Mesodermal cell (in vitro differentiated cells): ENCODE measurements at regions not wholly inside any gene's neighbourhood (a gene's known extent, or its start where the extent isn't known, plus 50 kb on each side); places are given as distances from the start of the nearest gene placed in this dataset.

Experiments used
- H3K27ac ChIP-seq: 2 replicates; pipeline ENCODE4 v1.7.0; 2013; ENCODE audit warnings: mild to moderate bottlenecking, low read depth, low read length, moderate library complexity; ENCODE audit not compliant: severe bottlenecking
- H3K36me3 ChIP-seq: 2 replicates; pipeline ENCODE4 v1.7.1; 2013; ENCODE audit warnings: mild to moderate bottlenecking, low read length, moderate library complexity; ENCODE audit not compliant: control insufficient read depth, insufficient read depth
- H3K4me1 ChIP-seq: one replicate; pipeline ENCODE4 v1.7.1; 2013; ENCODE audit warnings: mild to moderate bottlenecking, low read length; ENCODE audit not compliant: insufficient read depth, control insufficient read depth, poor library complexity, severe bottlenecking
- H3K4me3 ChIP-seq: 2 replicates; pipeline ENCODE4 v1.7.0; 2013; ENCODE audit warnings: low read length, control low read depth, mild to moderate bottlenecking; ENCODE audit not compliant: insufficient read depth, poor library complexity, severe bottlenecking; ENCODE audit errors: extremely low read depth
- H3K9me3 ChIP-seq: 2 replicates; pipeline ENCODE4 v1.7.1; 2013; ENCODE audit warnings: mild to moderate bottlenecking, low read length, moderate library complexity; ENCODE audit not compliant: control insufficient read depth
- WGBS, 2 experiments: methylation state at CpG; one replicate each; pipeline ENCODE4 v1.1.5; 2013; ENCODE audit warnings: missing lambda C conversion rate in 2 of 2; ENCODE audit not compliant: insufficient coverage in 2 of 2; 5-methylcytosine and 5-hydroxymethylcytosine counted together

- no peak overlapping the region for H3K4me3 ChIP-seq
- 94 to 100% methylated on average over 2 to 4 of the region's 6 CpGs for WGBS, 2 experiments
- H3K4me1 ChIP-seq, result peaks cover 43% of the 10 kb centered on the region
- peaks cover 40% of the 10 kb centered on the region for H3K36me3 ChIP-seq
- H3K9me3 ChIP-seq, result no peaks in the 10 kb centered on the region
- H3K27ac ChIP-seq, result peak overlapping the region; percentile 86
These were observed 324.2 kb downstream of the SEC14L1 start for GRCh38 chr17:77464988-77465357.

GRCh38 chr17:77465358-77466041, 324.7 kb downstream of the SEC14L1 start:
- Histone ChIP-seq H3K4me3 (no peak overlapping the region), H3K36me3 (peaks cover 42% of the 10 kb centered on the region), H3K9me3 (no peaks in the 10 kb centered on the region), H3K4me1 (peaks cover 45% of the 10 kb centered on the region), H3K27ac (peak overlapping the region; percentile 86)
- WGBS, 2 experiments, result 19% methylated on average over 9 to 12 of the region's 13 CpGs

DNA sequence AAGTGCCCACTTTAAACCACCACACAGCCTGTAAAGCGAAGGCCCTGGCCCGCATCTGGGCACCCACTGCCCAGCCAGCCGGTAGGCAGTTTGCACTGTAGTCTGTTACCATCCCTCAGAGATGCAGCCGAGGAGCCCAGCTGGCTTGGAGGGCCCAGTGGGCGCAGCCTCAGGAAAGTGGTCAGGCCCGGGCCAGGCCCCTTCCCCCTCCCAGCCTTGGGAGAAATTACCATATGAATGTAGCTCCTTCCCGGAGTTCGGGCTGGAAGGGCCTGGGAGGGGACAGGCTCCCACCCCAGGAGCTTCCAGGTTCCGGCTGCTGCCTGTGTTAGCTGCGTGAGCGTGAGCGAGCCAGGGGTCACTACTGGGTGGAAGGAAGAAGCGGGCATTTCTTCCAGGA, 325.4 kb downstream of the SEC14L1 start:
- 6 to 8% methylated on average over 10 to 11 of the region's 13 CpGs for WGBS, 2 experiments
- Histone ChIP-seq H3K36me3 (peaks cover 42% of the 10 kb centered on the region), H3K9me3 (no peaks in the 10 kb centered on the region), H3K27ac (peak overlapping the region; percentile 86), H3K4me1 (peaks cover 44% of the 10 kb centered on the region), H3K4me3 (peak overlapping the region; percentile 2)

DNA sequence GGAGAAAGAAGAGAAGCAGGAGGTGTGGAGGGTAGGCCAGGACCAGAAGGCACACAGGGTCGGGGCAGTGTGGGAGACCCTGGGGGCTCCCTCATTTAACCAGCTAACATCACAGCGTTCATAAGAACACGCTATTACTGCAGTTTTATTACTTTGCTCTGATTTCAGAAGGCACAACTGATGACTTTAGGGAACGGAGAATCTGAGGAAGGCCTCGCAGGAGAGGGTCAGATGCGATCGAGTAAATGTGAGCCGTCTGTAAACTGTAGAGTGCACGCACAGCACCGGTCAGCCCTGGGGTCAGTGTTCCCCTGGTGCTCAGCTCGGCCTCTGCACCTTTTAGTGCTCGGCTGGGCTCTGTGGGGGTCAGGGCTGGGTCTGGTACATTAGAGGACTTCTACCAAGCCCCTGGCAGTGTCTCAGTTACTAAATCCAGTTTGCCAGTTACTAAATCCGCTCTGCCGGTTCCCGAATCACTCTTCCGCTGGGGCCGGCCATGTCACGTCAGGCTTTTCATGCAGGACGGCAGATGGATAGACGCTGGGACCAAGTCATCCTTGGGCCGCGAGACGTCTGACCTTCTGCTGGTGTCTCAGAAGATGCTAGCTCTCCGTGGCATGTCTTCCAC, 325.9 kb downstream of the SEC14L1 start:
- peak overlapping the region; percentile 2 for H3K4me3 ChIP-seq
- H3K36me3 ChIP-seq, result peaks cover 37% of the 10 kb centered on the region
- no peaks in the 10 kb centered on the region for H3K9me3 ChIP-seq
- 56 to 66% methylated on average over 21 of the region's 24 CpGs for WGBS, 2 experiments
- H3K4me1 ChIP-seq, result peaks cover 45% of the 10 kb centered on the region
- H3K27ac ChIP-seq, result peak overlapping the region; percentile 86

GRCh38 chr17:77467521-77467920, 326.8 kb downstream of the SEC14L1 start:
- H3K4me1 ChIP-seq, result peaks cover 53% of the 10 kb centered on the region
- H3K4me3 ChIP-seq, result no peak overlapping the region
- WGBS, 2 experiments, result 86 to 91% methylated on average over 16 to 19 of the region's 25 CpGs
- peak overlapping the region; percentile 86 for H3K27ac ChIP-seq
- no peaks in the 10 kb centered on the region for H3K9me3 ChIP-seq
- H3K36me3 ChIP-seq, result peaks cover 35% of the 10 kb centered on the region

DNA sequence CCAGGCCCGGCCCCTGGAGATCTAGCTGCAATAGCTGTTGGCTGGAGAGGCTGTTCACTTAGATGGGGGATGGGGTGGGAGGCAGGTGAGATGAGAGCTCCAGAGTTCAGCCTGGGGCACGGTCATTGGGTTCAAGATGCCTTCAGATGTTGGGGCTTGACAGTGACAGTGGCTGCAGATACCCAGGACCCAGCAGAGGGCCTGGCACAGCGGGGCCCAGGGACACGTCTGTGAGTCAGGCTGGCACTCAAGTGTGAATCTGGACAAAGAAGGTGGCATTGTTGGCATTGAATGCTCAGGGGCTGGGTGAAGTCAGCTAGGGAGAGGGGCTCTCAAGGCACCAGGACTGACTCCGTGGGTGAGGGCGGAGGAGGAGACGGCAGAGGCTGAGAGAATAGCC, 328.1 kb downstream of the SEC14L1 start:
- H3K27ac ChIP-seq, result peak overlapping the region; percentile 57
- H3K36me3 ChIP-seq, result peaks cover 35% of the 10 kb centered on the region
- H3K9me3 ChIP-seq, result no peaks in the 10 kb centered on the region
- no peak overlapping the region for H3K4me3 ChIP-seq
- peaks cover 67% of the 10 kb centered on the region for H3K4me1 ChIP-seq
- 91 to 94% methylated on average over 5 to 7 of the region's 7 CpGs for WGBS, 2 experiments

DNA sequence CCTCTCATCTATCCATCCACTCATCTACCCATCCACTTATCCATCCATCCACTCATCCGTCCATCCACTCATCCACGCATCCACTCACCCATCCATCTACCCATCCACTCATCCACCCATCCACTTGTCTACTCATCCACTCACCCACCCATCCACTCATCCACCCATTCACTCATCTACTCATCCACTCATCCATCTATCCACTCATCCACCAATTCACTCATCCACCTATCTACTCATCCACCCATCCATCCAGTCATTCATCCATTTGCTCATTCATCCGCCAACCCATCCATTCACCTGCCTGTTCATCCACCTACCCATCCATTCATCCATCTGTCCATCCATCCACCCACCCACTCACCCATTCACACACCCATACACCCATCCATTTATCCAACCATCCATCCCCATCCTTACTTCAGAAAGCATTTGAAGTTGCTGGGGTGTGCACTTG, 329.6 kb downstream of the SEC14L1 start:
- peak overlapping the region; percentile 95 for H3K27ac ChIP-seq
- H3K4me3 ChIP-seq, result no peak overlapping the region
- WGBS, 2 experiments, result 96 to 97% methylated on average over 3 of the region's 3 CpGs

DNA sequence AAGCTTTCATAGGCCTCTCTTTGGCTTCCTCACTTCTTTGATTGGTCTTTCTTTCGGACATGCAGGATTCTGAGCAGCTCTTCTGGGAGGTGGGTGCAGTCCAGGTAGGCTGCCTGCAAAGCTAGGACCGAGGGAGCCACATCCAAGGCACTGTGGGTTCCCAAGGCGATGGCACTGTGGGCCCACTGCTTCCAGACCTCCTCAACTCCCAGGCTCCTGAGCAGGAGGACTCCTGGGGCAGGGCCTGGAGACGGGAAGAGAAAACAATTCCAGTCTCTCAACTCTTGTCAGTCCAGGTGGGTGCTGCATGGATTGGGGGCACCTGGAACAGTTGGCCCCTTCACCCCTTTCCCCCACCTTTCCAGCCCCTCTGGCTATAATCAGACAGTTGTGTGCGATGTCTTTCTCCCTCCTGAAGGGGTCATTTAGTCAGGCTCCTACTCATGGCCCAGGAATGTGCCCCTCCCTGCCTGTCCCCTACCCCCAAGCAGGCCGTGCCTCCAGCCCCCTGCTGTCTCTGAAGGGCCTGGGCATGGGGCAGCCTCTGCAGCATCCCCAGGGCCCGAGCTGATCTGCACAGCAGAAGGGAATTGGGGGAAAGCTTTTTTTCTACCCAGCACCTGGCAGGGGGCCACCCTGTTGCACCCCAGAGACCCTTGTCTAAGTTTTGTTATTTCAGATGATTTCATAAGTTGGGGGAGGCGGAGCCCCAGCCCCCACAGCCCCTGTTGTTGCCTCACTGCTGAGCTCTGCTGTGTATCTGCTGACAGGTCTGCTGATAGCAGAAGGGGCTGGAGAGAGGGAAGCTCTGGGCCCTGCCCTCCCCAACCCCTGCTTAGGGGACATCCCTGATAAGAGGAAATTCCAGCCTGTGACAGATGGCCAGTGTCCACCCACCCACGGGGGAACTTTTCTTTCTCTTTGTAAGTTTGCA, 330.3 kb downstream of the SEC14L1 start:
- 14 to 32% methylated on average over 5 of the region's 9 CpGs for WGBS, 2 experiments
- Histone ChIP-seq H3K36me3 (peaks cover 38% of the 10 kb centered on the region), H3K27ac (peak overlapping the region; percentile 95), H3K9me3 (no peaks in the 10 kb centered on the region), H3K4me3 (no peak overlapping the region), H3K4me1 (peaks cover 76% of the 10 kb centered on the region)

More for the DNA sequence above, 329.6 kb downstream of the SEC14L1 start:
- Histone ChIP-seq H3K4me1 (peaks cover 77% of the 10 kb centered on the region), H3K9me3 (no peaks in the 10 kb centered on the region), H3K36me3 (peaks cover 36% of the 10 kb centered on the region)

DNA sequence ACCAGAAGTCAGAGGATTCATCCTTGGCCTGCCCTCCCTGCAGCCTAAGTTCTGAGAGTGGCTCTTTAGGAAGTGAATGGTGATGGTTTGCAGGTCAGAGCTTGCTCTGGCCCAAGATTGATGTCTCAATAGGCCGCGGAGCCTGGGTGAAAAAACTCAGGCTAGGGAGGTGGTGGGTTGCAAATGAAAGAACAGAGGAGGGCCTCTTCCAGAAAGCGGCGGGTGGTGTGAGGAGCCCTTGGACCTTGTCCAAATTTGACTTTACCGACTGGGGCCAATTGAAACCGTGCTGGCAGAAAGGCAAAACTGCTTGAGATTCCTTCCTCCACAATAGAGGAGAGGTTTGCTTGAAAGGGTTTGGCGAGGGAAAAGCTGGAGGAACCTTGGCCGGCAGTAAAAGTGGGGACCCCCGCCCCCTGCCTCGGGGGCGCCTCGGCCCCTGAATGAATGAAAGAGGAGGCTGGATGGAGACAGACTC, 331.3 kb downstream of the SEC14L1 start:
- Histone ChIP-seq H3K9me3 (no peaks in the 10 kb centered on the region), H3K27ac (peak overlapping the region; percentile 95), H3K4me3 (no peak overlapping the region), H3K4me1 (peaks cover 76% of the 10 kb centered on the region), H3K36me3 (peaks cover 41% of the 10 kb centered on the region)
- WGBS, 2 experiments, result 0 to 25% methylated on average over 2 of the region's 12 CpGs

DNA sequence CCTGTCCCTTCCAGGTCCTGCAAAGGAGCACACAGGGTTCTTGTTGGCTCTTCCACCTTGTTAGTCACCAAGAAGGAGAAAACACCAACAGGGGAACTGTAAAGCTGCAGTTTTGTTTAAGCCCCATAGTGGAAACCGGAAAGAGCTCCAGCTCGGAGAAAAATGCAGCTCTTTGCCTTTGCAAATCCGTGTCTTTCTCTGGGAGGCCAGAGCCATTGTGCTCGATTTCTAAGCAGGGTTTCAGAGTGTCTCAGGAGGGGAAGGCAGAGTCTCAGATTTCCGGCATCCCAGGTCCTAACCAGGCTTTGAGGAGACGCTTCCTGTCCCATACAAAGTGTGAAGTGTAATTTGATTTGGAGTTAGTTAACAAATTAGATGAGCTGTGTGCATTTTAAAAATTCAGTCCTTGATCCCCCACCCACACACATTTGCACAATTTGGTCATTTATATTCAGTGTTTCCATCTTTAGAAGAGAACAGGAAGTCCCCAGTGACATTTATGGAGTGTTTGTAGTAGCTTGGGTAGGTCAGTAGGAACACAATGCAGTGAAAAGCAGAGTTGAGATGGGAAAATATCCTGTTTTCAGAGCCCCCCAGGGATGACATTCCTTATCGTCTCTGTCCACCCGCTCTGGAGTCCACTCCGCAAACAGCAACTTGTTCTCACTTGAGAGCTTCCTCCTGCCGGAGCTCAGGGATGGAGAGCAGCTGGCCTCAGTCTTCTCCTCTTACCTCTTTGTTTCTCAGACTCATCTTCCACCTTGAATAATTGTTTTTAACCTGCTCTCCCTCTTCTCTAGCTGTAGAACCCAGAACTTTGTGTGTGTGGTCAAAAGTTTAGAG, 331.9 kb downstream of the SEC14L1 start:
- H3K4me3 ChIP-seq, result no peak overlapping the region

More for the DNA sequence above, 331.9 kb downstream of the SEC14L1 start:
- H3K9me3 ChIP-seq, result no peaks in the 10 kb centered on the region
- H3K4me1 ChIP-seq, result peaks cover 76% of the 10 kb centered on the region
- peak overlapping the region; percentile 95 for H3K27ac ChIP-seq
- H3K36me3 ChIP-seq, result peaks cover 41% of the 10 kb centered on the region
- 22 to 32% methylated on average over 8 to 10 of the region's 10 CpGs for WGBS, 2 experiments
